ENCODE measurements at regions not wholly inside any gene's neighbourhood (a gene's known extent, or its start where the extent isn't known, plus 50 kb on each side); places are given as distances from the start of the nearest gene placed in this dataset.
"Not testable (repeated sequence)": the region's sequence is repeated elsewhere in the genome, so short reads cannot be mapped to it uniquely, and the experiment has no call there.

GRCh38 chr5:51712201-51712600 is 329.0 kb downstream of the ISL1 start:
- Mint-ChIP-seq H3K9me3 (no peaks in the 10 kb centered on the region), H3K4me1 (no peaks in the 10 kb centered on the region), H3K27me3 (ENCODE audit: low read depth) (peaks cover 3% of the 10 kb centered on the region), H3K27ac (no peak overlapping the region), H3K4me3 (no peak overlapping the region), H3K36me3 (ENCODE audit: low read depth) (no peaks in the 10 kb centered on the region)
- TF ChIP-seq CTCF (IDR thresholded peaks at IDR 0.05; ENCODE audit: unreplicated experiment in 3 of 3) = no peak

- not testable (repeated sequence) for H3K36me3 Mint-ChIP-seq (ENCODE audit: low read depth); H3K27me3 Mint-ChIP-seq (ENCODE audit: low read depth); H3K4me3 Mint-ChIP-seq; H3K4me1 Mint-ChIP-seq; H3K9me3 Mint-ChIP-seq; H3K27ac Mint-ChIP-seq
Measured at GRCh38 chr5:51715445-51715844, 332.2 kb downstream of the ISL1 start.

DNA sequence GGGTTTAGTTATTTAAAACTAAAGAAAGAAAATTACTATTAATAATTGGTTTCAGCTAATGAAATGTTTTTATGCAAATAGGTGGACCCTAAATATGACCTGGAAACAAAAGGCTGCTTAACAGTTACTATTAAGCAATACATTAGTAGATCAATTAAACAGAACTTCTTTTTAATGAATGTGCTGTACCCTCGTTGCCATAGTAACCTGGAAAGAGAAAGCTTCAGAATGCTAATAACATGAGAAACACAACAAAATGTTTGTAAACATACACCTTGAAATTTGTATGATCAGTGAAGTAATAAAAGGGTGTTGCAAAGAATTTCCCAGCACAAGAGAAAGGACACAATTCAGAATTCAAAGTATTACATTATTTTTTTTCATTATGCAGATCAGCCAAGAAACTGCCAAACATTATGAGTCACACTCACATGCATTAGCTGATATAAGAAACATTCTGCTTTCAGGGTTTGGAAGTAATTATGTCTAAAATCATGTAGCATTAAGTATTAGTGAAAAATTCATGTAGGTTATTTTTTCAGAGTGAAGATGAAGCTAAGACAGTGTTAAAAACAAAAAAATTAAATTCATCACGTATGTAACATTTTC is 348.3 kb downstream of the ISL1 start:
- Mint-ChIP-seq H3K4me1 (no peaks in the 10 kb centered on the region), H3K27ac (no peak overlapping the region), H3K9me3 (no peaks in the 10 kb centered on the region), H3K27me3 (ENCODE audit: low read depth) (no peaks in the 10 kb centered on the region), H3K4me3 (no peak overlapping the region), H3K36me3 (ENCODE audit: low read depth) (no peaks in the 10 kb centered on the region)
- no peak for TF ChIP-seq CTCF (IDR thresholded peaks at IDR 0.05; ENCODE audit: unreplicated experiment in 3 of 3)

- H3K4me3 Mint-ChIP-seq = no peak overlapping the region
- H3K9me3 Mint-ChIP-seq = no peaks in the 10 kb centered on the region
- no peak for TF ChIP-seq CTCF (IDR thresholded peaks at IDR 0.05; ENCODE audit: unreplicated experiment in 3 of 3)
- no peaks in the 10 kb centered on the region for H3K4me1 Mint-ChIP-seq
- no peaks in the 10 kb centered on the region for H3K36me3 Mint-ChIP-seq (ENCODE audit: low read depth)
- H3K27me3 Mint-ChIP-seq (ENCODE audit: low read depth) = no peaks in the 10 kb centered on the region
- no peak overlapping the region for H3K27ac Mint-ChIP-seq
Measured at GRCh38 chr5:51732304-51732703, 349.1 kb downstream of the ISL1 start.

- no peak for TF ChIP-seq CTCF (IDR thresholded peaks at IDR 0.05; ENCODE audit: unreplicated experiment in 3 of 3)
- Mint-ChIP-seq H3K4me3 (no peak overlapping the region), H3K4me1 (no peaks in the 10 kb centered on the region), H3K27ac (no peak overlapping the region), H3K9me3 (peaks cover 6% of the 10 kb centered on the region), H3K36me3 (ENCODE audit: low read depth) (no peaks in the 10 kb centered on the region), H3K27me3 (ENCODE audit: low read depth) (no peaks in the 10 kb centered on the region)
Measured at GRCh38 chr5:51734677-51735076, 351.4 kb downstream of the ISL1 start.

DNA sequence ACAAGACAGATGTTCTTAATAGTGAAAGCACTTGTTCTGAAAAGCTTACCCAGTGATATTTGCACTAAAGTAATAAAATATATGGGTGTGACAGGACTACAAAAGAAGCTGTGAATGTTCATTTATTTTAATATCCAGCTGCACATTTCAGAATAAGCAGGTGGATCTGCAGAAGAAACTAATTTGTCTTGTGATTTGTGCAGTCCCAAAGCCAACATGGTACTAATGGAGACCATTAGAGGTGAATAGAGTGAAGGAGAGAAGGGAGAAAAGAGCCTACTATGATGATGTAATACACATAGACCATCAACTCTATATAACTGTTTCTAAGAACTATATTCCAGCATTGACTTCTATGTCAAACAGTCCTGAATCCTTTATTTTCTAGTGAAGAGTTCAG is 362.8 kb downstream of the ISL1 start:
- no peak for TF ChIP-seq CTCF (IDR thresholded peaks at IDR 0.05; ENCODE audit: unreplicated experiment in 3 of 3)
- Mint-ChIP-seq H3K4me1 (no peaks in the 10 kb centered on the region), H3K36me3 (ENCODE audit: low read depth) (no peaks in the 10 kb centered on the region), H3K9me3 (peaks cover 14% of the 10 kb centered on the region), H3K27me3 (ENCODE audit: low read depth) (no peaks in the 10 kb centered on the region), H3K4me3 (no peak overlapping the region), H3K27ac (no peak overlapping the region)
